Esophagus muscularis mucosa (tissue), 4 donors: ENCODE measurements at regions not wholly inside any gene's neighbourhood (a gene's known extent, or its start where the extent isn't known, plus 50 kb on each side); places are given as distances from the start of the nearest gene placed in this dataset.

ENCODE experiments used
- EP300 ChIP-seq: sonication (generic); formaldehyde crosslinking; IDR thresholded peaks from one replicate; pipeline ENCODE4 v1.6.1; 2017; ENCODE audit warnings: antibody characterized with exemption
- POLR2A ChIP-seq: fragments of 450-650 bp; IDR thresholded peaks from one replicate; pipeline ENCODE4 v1.6.1; 2017; ENCODE audit warnings: antibody characterized with exemption, moderate library complexity, mild to moderate bottlenecking, low read depth
- POLR2AphosphoS5 ChIP-seq, 2 donors: sonication (generic); formaldehyde crosslinking; IDR thresholded peaks; one replicate each; pipeline ENCODE4 v1.6.1; 2017; ENCODE audit warnings: antibody characterized with exemption in 2 of 2
- TF ChIP-seq, protein P1 (sequence below), 3 experiments: fragments of 200-600 bp in 2 of 3; fragments of 450-650 bp in 1 of 3; sonication (generic) in 2 of 3; IDR thresholded peaks; one replicate each; pipeline ENCODE4 v1.5.1; 2017 to 2019; ENCODE audit warnings: antibody characterized with exemption in 3 of 3, mild to moderate bottlenecking in 2 of 3, moderate library complexity in 1 of 3

DNA sequence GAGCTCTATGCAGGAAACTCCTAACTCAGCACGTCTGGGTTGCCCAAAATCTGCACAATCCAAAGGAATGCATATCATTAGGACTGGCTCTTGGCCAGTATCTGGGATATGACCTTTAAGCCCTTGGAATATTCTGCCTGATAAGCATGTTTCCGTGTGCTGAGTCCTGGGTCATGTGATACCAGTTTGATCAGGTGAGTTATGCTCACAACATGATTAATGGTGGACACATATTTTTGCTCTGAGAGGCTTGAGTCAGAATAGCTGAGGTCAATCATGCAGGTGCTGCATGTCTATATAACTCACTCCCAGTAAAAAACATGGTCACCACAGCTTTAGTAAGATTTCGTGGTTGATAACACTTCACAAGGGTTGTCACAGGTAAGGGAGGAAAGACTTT, 408.8 kb downstream of the YTHDC2 start:
- no peak for TF ChIP-seq EP300
- TF ChIP-seq, protein P1, sequence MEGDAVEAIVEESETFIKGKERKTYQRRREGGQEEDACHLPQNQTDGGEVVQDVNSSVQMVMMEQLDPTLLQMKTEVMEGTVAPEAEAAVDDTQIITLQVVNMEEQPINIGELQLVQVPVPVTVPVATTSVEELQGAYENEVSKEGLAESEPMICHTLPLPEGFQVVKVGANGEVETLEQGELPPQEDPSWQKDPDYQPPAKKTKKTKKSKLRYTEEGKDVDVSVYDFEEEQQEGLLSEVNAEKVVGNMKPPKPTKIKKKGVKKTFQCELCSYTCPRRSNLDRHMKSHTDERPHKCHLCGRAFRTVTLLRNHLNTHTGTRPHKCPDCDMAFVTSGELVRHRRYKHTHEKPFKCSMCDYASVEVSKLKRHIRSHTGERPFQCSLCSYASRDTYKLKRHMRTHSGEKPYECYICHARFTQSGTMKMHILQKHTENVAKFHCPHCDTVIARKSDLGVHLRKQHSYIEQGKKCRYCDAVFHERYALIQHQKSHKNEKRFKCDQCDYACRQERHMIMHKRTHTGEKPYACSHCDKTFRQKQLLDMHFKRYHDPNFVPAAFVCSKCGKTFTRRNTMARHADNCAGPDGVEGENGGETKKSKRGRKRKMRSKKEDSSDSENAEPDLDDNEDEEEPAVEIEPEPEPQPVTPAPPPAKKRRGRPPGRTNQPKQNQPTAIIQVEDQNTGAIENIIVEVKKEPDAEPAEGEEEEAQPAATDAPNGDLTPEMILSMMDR (IDR thresholded peaks at IDR 0.05), result no peak
- no peak for TF ChIP-seq POLR2AphosphoS5 (IDR thresholded peaks at IDR 0.05)
- no peak for TF ChIP-seq POLR2A
